Mesendoderm (in vitro differentiated cells): ENCODE measurements at regions not wholly inside any gene's neighbourhood (a gene's known extent, or its start where the extent isn't known, plus 50 kb on each side); places are given as distances from the start of the nearest gene placed in this dataset.

ENCODE experiments used
- DNase-seq: peaks from one replicate; pipeline ENCODE4 v3.0.0; 2013
- H2AK5ac ChIP-seq: 2 replicates; pipeline ENCODE4 v1.6.1; 2013; ENCODE audit warnings: low read length, inconsistent platforms
- H2BK120ac ChIP-seq: 2 replicates; pipeline ENCODE4 v1.6.1; 2013; ENCODE audit warnings: low read depth, mild to moderate bottlenecking, low read length, moderate library complexity, mixed read lengths
- H2BK15ac ChIP-seq: replicated peaks from 2 replicates; pipeline ENCODE4 v1.6.1; 2013; ENCODE audit warnings: low read depth, mild to moderate bottlenecking, moderate library complexity
- H2BK5ac ChIP-seq: 2 replicates; pipeline ENCODE4 v1.6.1; 2013; ENCODE audit warnings: low read length, inconsistent platforms
- H3K18ac ChIP-seq: 2 replicates; pipeline ENCODE4 v1.6.1; 2013; ENCODE audit warnings: mild to moderate bottlenecking, low read length, mixed read lengths
- H3K23ac ChIP-seq: one replicate; pipeline ENCODE4 v1.6.1; 2013; ENCODE audit warnings: low read length
- H3K27ac ChIP-seq: 2 replicates; pipeline ENCODE4 v1.5.1; 2013; ENCODE audit warnings: low read depth, mild to moderate bottlenecking, inconsistent platforms, low read length, moderate library complexity
- H3K27me3 ChIP-seq: 2 replicates; pipeline ENCODE4 v1.6.1; 2013; ENCODE audit warnings: low read length, control low read depth, mild to moderate bottlenecking, inconsistent platforms; ENCODE audit not compliant: insufficient read depth, poor library complexity
- H3K36me3 ChIP-seq: 2 replicates; pipeline ENCODE4 v1.6.1; 2013; ENCODE audit warnings: low read length, inconsistent platforms; ENCODE audit not compliant: control insufficient read depth, insufficient read depth
- H3K4ac ChIP-seq: one replicate; pipeline ENCODE4 v1.6.1; 2013; ENCODE audit warnings: low read depth, mild to moderate bottlenecking, low read length, moderate library complexity
- H3K4me1 ChIP-seq: 2 replicates; pipeline ENCODE4 v1.6.1; 2013; ENCODE audit warnings: low read depth, low read length, inconsistent platforms; ENCODE audit not compliant: control insufficient read depth
- H3K4me2 ChIP-seq: 2 replicates; pipeline ENCODE4 v1.6.1; 2013; ENCODE audit warnings: low read length
- H3K4me3 ChIP-seq: 2 replicates; pipeline ENCODE4 v1.5.1; 2013; ENCODE audit warnings: mild to moderate bottlenecking, low read length
- H3K56ac ChIP-seq: one replicate; pipeline ENCODE4 v1.6.1; 2013; ENCODE audit warnings: low read length
- H3K79me1 ChIP-seq: 2 replicates; pipeline ENCODE4 v1.6.1; 2013; ENCODE audit warnings: low read length, inconsistent platforms
- H3K79me2 ChIP-seq: 2 replicates; pipeline ENCODE4 v1.6.1; 2013; ENCODE audit warnings: mild to moderate bottlenecking, low read length; ENCODE audit not compliant: control insufficient read depth, insufficient read depth
- H3K9ac ChIP-seq: 2 replicates; pipeline ENCODE4 v1.6.1; 2013; ENCODE audit warnings: low read length, inconsistent platforms
- H4K5ac ChIP-seq: one replicate; pipeline ENCODE4 v1.6.1; 2013; ENCODE audit warnings: low read length
- H4K8ac ChIP-seq: one replicate; pipeline ENCODE4 v1.6.1; 2013; ENCODE audit warnings: low read depth, mild to moderate bottlenecking, control low read depth, low read length, moderate library complexity
- WGBS: extraction: QIAGEN DNeasy Blood & Tissue Kit; methylation state at CpG from one replicate; pipeline ENCODE4 v1.1.7; 2013; ENCODE audit warnings: low lambda C conversion rate, missing lambda C conversion rate; ENCODE audit not compliant: insufficient coverage; ENCODE audit errors: extremely low coverage; 5-methylcytosine and 5-hydroxymethylcytosine counted together

DNA sequence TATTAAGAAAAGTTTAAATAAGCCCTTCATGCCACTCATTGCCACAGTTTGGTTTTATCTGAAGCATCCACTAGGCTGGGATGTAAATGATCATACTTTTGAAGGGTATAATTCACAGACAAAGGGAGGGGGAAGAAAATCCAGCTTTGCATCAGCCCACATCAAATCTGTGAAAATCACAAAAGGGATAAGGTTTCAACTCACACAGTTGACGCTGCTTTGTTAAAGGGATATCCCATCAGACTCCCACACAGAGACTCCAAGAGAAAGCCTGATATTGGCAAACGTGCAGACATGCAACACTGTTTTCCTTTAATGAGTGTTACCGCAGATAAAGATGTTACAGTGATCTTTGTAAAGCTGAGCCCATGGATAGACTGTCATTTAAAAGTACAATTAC is 602.9 kb downstream of the TLE1 start:
- Histone ChIP-seq H3K18ac (no peak overlapping the region), H3K36me3 (no peaks in the 10 kb centered on the region), H2BK5ac (no peak overlapping the region), H2BK120ac (no peak overlapping the region), H4K8ac (no peak overlapping the region), H3K79me1 (no peaks in the 10 kb centered on the region), H3K23ac (no peak overlapping the region), H3K4me2 (no peak overlapping the region), H3K27me3 (no peaks in the 10 kb centered on the region), H3K27ac (no peak overlapping the region), H2BK15ac (no peak overlapping the region), H3K4me3 (no peak overlapping the region), H3K4ac (no peak overlapping the region), H3K9ac (no peak overlapping the region), H3K4me1 (no peaks in the 10 kb centered on the region), H3K79me2 (no peaks in the 10 kb centered on the region), H2AK5ac (no peak overlapping the region), H4K5ac (no peak overlapping the region), H3K56ac (no peak overlapping the region)
- no peak for DNase-seq
- no CpG with 5 or more reads among the region's 3 CpGs for WGBS

DNA sequence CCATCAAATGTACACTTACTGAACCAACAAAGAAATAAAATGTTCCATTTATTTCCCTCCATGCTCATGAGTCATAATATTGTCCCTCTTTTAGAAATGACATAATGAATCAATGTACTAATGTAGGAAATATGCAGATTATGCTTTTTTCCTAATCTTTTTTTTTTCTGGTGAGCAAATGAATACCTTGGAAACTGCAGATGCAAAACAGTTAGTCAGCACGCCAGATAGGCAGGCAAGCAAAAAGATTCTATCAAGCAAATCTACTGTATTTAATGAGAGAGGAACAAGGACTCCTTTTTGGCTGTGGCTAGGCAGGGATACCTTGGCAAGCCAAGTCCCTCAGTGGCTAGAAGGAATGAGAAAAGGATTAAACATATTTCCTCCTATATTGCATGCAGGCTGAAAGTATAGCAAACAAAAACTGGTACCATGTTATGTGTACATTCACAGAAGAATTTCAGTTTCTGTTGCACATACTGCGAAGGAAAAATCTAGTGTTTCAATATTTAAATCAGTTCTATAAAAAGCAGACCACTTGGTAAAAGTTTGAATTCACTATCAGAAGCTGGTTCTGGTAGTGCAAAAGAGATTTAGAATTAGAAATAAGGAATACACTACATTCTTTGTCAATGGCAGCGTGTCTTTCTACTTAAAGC is 605.4 kb downstream of the TLE1 start:
- Histone ChIP-seq H2BK15ac (no peak overlapping the region), H3K56ac (no peak overlapping the region), H3K18ac (no peak overlapping the region), H3K9ac (no peak overlapping the region), H4K8ac (no peak overlapping the region), H2BK5ac (no peak overlapping the region), H3K4me1 (no peaks in the 10 kb centered on the region), H4K5ac (no peak overlapping the region), H3K4me2 (no peak overlapping the region), H3K79me2 (no peaks in the 10 kb centered on the region), H3K23ac (no peak overlapping the region), H2BK120ac (no peak overlapping the region), H3K27me3 (no peaks in the 10 kb centered on the region), H2AK5ac (no peak overlapping the region), H3K4ac (no peak overlapping the region), H3K79me1 (no peaks in the 10 kb centered on the region), H3K4me3 (no peak overlapping the region), H3K27ac (no peak overlapping the region), H3K36me3 (no peaks in the 10 kb centered on the region)
- DNase-seq, result no peak
- WGBS, result no CpG with 5 or more reads among the region's 3 CpGs

DNA sequence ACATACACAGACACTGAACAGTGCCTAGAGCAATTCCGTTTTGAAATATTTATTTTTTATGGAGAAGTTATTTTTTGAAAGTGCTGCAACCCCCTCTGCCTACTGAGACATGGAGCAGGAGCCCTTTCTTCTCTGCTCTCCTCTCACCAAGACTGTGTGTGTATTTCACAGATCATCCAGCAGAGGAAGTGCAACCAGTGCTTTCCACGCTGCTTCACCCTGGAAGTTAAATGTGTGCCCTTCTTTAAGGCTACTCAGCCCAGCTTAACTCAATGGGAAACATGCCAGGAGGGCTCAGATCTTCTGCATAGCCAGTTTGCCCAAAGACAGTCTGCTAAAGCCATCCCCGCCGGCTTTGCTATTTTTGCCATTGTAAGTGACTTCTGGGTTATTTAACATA is 606.3 kb downstream of the TLE1 start:
- no peak overlapping the region for H3K4ac ChIP-seq
- H3K18ac ChIP-seq, result no peak overlapping the region
- DNase-seq, result peak; percentile 60
- H3K27me3 ChIP-seq, result no peaks in the 10 kb centered on the region
- no peak overlapping the region for H4K8ac ChIP-seq
- no peak overlapping the region for H2AK5ac ChIP-seq
- no CpG with 5 or more reads among the region's 4 CpGs for WGBS
- H3K27ac ChIP-seq, result no peak overlapping the region
- H3K4me1 ChIP-seq, result no peaks in the 10 kb centered on the region
- H3K79me1 ChIP-seq, result no peaks in the 10 kb centered on the region
- H2BK5ac ChIP-seq, result no peak overlapping the region
- H3K79me2 ChIP-seq, result no peaks in the 10 kb centered on the region
- H3K23ac ChIP-seq, result no peak overlapping the region
- H4K5ac ChIP-seq, result no peak overlapping the region
- no peaks in the 10 kb centered on the region for H3K36me3 ChIP-seq
- no peak overlapping the region for H2BK15ac ChIP-seq
- no peak overlapping the region for H2BK120ac ChIP-seq
- H3K4me2 ChIP-seq, result no peak overlapping the region
- no peak overlapping the region for H3K56ac ChIP-seq
- no peak overlapping the region for H3K9ac ChIP-seq
- H3K4me3 ChIP-seq, result no peak overlapping the region

DNA sequence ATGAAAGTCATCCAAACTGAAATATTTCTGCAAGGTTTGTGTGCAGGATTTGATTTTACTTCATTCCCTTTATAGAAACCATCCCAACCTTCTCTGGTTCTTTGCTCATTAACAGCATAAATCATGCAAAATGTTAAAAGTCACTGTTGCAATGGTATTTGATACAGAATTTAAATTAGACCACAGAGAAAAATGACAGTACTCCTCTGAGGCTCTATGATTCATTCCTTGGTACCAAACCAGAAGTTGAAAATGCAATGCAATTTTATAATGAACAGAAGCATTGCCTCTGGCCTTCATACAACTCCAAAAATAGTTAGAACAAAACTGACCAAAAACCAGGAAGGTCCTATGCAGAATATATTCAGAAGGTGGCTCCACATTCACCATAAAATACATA is 607.1 kb downstream of the TLE1 start:
- H3K4me3 ChIP-seq, result no peak overlapping the region
- H4K5ac ChIP-seq, result no peak overlapping the region
- H2AK5ac ChIP-seq, result no peak overlapping the region
- H2BK15ac ChIP-seq, result no peak overlapping the region
- H2BK5ac ChIP-seq, result no peak overlapping the region
- no peaks in the 10 kb centered on the region for H3K79me2 ChIP-seq
- H4K8ac ChIP-seq, result no peak overlapping the region
- no peak overlapping the region for H3K9ac ChIP-seq
- H3K56ac ChIP-seq, result no peak overlapping the region
- no peak overlapping the region for H3K4me2 ChIP-seq
- no peaks in the 10 kb centered on the region for H3K36me3 ChIP-seq
- H3K27ac ChIP-seq, result no peak overlapping the region
- H2BK120ac ChIP-seq, result no peak overlapping the region
- no peaks in the 10 kb centered on the region for H3K79me1 ChIP-seq
- no peak overlapping the region for H3K4ac ChIP-seq
- H3K23ac ChIP-seq, result no peak overlapping the region
- H3K18ac ChIP-seq, result no peak overlapping the region
- H3K4me1 ChIP-seq, result no peaks in the 10 kb centered on the region
- H3K27me3 ChIP-seq, result no peaks in the 10 kb centered on the region
- DNase-seq, result no peak

DNA sequence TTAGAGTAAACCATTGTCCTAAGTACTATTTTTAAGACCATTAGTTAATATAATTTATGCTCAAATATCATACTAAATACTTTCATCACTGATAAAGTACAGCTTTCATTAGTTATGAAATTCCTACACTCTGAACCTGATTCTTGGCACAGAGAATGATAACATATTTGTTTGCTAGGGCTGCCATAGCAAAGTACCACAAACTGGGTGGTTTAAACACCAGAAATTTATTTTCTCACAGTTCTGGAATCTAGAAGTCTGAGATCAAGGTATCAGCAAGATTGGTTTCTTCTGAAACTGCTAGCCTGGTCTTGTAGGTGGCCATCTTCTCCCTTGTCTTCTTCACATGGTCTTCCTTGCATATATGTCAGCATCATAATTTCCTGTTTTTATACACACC is 608.4 kb downstream of the TLE1 start:
- H4K8ac ChIP-seq, result no peak overlapping the region
- H3K4me1 ChIP-seq, result no peaks in the 10 kb centered on the region
- H3K27me3 ChIP-seq, result no peaks in the 10 kb centered on the region
- H2BK120ac ChIP-seq, result no peak overlapping the region
- no peak overlapping the region for H4K5ac ChIP-seq
- no peaks in the 10 kb centered on the region for H3K79me1 ChIP-seq
- H2BK5ac ChIP-seq, result no peak overlapping the region
- no peaks in the 10 kb centered on the region for H3K79me2 ChIP-seq
- H3K18ac ChIP-seq, result no peak overlapping the region
- no peak overlapping the region for H3K4me2 ChIP-seq
- H3K36me3 ChIP-seq, result no peaks in the 10 kb centered on the region
- no peak overlapping the region for H3K4me3 ChIP-seq
- H3K23ac ChIP-seq, result no peak overlapping the region
- H3K4ac ChIP-seq, result no peak overlapping the region
- no peak overlapping the region for H3K9ac ChIP-seq
- no peak for DNase-seq
- H2AK5ac ChIP-seq, result no peak overlapping the region
- no peak overlapping the region for H3K27ac ChIP-seq
- no peak overlapping the region for H3K56ac ChIP-seq
- no peak overlapping the region for H2BK15ac ChIP-seq

DNA sequence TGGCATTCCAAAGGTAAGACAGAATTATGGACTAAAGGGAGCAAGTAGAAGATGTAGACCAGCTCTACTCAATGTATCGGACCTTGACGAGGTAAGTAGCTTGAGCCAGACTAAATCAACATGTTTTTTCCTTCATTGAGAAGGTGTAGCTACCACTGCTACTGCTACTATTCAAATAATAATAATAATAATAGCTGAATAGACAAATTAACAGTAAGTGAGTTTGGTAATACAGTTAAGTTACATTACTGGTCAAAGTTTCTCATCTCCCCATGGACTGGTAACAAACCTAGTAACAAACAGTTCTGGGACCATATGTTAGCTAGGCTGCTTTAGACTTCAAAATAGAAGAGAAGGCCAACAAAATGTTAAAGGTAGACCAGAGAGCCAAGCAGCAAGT is 609.2 kb downstream of the TLE1 start:
- H3K27me3 ChIP-seq, result no peaks in the 10 kb centered on the region
- H2BK15ac ChIP-seq, result no peak overlapping the region
- H3K27ac ChIP-seq, result no peak overlapping the region
- no peak overlapping the region for H3K23ac ChIP-seq
- H4K5ac ChIP-seq, result no peak overlapping the region
- H4K8ac ChIP-seq, result no peak overlapping the region
- H2BK120ac ChIP-seq, result no peak overlapping the region
- H3K4ac ChIP-seq, result no peak overlapping the region
- no peak overlapping the region for H2BK5ac ChIP-seq
- H2AK5ac ChIP-seq, result no peak overlapping the region
- H3K4me2 ChIP-seq, result no peak overlapping the region
- no peak overlapping the region for H3K4me3 ChIP-seq
- no peaks in the 10 kb centered on the region for H3K79me2 ChIP-seq
- H3K4me1 ChIP-seq, result no peaks in the 10 kb centered on the region
- no CpG with 5 or more reads among the region's 2 CpGs for WGBS
- DNase-seq, result no peak
- H3K18ac ChIP-seq, result no peak overlapping the region
- H3K36me3 ChIP-seq, result no peaks in the 10 kb centered on the region
- H3K9ac ChIP-seq, result no peak overlapping the region
- H3K79me1 ChIP-seq, result no peaks in the 10 kb centered on the region
- no peak overlapping the region for H3K56ac ChIP-seq
